Suprapubic skin (tissue), 3 donors: ENCODE measurements at regions not wholly inside any gene's neighbourhood (a gene's known extent, or its start where the extent isn't known, plus 50 kb on each side); places are given as distances from the start of the nearest gene placed in this dataset.

Experiments
- CTCF ChIP-seq, 2 donors: fragments of 200-600 bp in 1 of 2; fragments of 450-650 bp in 1 of 2; sonication (generic) in 1 of 2; IDR thresholded peaks; one replicate each; pipeline ENCODE4 v1.5.1; 2016 to 2019; ENCODE audit warnings: antibody characterized with exemption in 2 of 2, mild to moderate bottlenecking in 1 of 2, moderate library complexity in 1 of 2
- POLR2AphosphoS5 ChIP-seq, 3 donors: sonication (generic); formaldehyde crosslinking; IDR thresholded peaks; one replicate each; pipeline ENCODE4 v1.6.1; 2017; ENCODE audit warnings: antibody characterized with exemption in 3 of 3

- TF ChIP-seq POLR2AphosphoS5 (IDR thresholded peaks at IDR 0.05) (no peak), CTCF (IDR thresholded peaks at IDR 0.05) (no peak)
Observed at GRCh38 chr11:15662285-15662684, 547.6 kb downstream of the INSC start.
